Astrocyte of the spinal cord (primary cell): ENCODE measurements at regions not wholly inside any gene's neighbourhood (a gene's known extent, or its start where the extent isn't known, plus 50 kb on each side); places are given as distances from the start of the nearest gene placed in this dataset.

Experiments
- DNase-seq: peaks from one replicate; pipeline ENCODE4 v3.0.0; 2011; ENCODE audit warnings: low read depth, low spot score
- H3K4me3 ChIP-seq: 2 replicates; pipeline ENCODE4 v1.5.1; 2011; ENCODE audit warnings: low read depth, mild to moderate bottlenecking, low read length, moderate library complexity
- CTCF ChIP-seq: IDR thresholded peaks from 2 replicates; pipeline ENCODE4 v1.5.1; 2012; ENCODE audit warnings: low read depth, mild to moderate bottlenecking, low read length, inconsistent platforms
- in situ Hi-C: cut with HindIII; loops from 2 replicates; pipeline ENCODE4 v1.10.0; 2017; ENCODE audit warnings: low sequenced_read_pairs

GRCh38 chr2:150903461-150903860 lies 358.2 kb downstream of the RBM43 start:
- in situ Hi-C loops: no loop called here

GRCh38 chr2:150903055-150903454 lies 358.6 kb downstream of the RBM43 start:
- TF ChIP-seq CTCF: no peak
- no peak for DNase-seq
- no peak overlapping the region for H3K4me3 ChIP-seq
- in situ Hi-C loops: no loop called here

More at GRCh38 chr2:150903461-150903860, 358.2 kb downstream of the RBM43 start:
- H3K4me3 ChIP-seq: no peak overlapping the region
- TF ChIP-seq CTCF: no peak
- no peak for DNase-seq

DNA sequence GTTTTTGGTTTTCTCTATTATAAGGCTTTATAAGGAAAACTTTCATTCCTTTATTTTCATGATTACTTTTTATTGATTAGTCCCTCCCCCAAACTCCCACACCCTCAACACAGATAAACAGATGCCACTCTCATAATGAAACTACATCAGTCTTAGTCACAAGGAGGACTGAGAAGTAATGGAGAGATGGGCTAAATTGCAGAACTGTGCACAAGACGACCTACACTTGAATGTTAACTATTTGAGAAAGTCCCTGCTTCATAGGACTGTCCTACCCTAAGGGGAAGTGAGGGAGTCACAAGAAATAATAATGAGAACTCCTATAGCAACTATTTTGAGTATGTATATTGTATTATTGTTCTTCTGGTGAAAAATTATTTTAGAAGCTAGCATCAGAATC lies 360.8 kb downstream of the RBM43 start:
- TF ChIP-seq CTCF: no peak
- DNase-seq: no peak
- no peak overlapping the region for H3K4me3 ChIP-seq
- in situ Hi-C loops: no loop called here

DNA sequence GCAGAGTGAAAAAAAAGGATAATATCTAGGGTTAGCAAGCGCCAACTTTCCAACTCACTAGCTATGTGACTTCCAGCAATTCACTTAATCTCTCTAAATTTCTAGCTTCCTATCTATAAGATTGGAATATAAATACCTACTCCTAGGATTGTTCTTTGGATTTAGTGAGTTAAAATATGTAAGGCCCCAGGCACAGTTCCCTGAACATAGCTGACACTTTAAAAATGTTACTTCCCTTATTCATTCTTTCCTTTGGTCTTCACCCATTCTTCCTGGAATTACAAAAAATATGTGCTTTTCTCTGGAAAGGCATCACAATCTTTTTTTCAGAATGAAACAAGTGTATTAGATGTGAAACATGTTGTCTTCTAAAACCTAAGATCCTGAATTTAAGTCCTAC lies 365.7 kb downstream of the RBM43 start:
- TF ChIP-seq CTCF: no peak
- in situ Hi-C loops: no loop called here
- H3K4me3 ChIP-seq: no peak overlapping the region
- DNase-seq: no peak

DNA sequence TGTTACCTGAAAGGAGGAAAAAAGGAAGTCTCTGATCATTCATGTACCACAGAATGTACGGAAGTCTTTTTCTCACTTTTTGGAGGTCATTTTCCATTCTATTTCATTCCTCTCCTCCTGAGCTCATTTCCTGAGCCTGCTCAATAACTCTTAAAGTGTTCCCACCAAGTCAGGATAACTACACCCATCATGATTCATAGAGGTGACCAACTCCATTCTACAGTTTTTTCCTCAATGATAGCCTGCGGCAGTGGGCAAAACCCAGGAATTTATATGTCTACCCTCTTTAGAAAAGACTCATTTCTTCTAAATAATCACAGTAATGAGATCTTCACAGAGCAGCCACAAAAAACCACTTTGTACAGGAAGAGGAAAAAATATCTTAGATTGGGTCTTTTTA lies 372.5 kb downstream of the RBM43 start:
- no peak overlapping the region for H3K4me3 ChIP-seq
- in situ Hi-C loops: no loop called here
- no peak for TF ChIP-seq CTCF
- DNase-seq: peak; percentile 17

DNA sequence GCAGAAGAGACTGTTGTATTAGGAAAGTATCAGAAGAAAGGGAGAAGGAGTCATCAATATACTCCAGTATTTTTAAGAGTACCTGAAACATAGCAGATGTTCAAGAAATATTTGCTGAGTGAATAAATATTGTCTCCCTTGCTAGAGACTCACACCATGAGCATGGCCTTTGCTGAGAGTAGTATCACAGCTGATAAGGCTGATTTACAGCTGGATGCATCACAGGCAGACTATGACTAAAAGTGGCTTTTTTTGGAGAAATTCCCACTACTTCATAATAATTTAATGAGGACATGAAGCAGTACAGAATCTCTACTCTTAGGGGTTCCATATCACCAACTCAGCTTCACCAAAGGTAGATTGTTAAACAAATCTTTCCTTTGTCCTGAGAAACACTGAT lies 373.3 kb downstream of the RBM43 start:
- no peak for TF ChIP-seq CTCF
- no peak overlapping the region for H3K4me3 ChIP-seq
- no peak for DNase-seq
- in situ Hi-C loops: no loop called here

DNA sequence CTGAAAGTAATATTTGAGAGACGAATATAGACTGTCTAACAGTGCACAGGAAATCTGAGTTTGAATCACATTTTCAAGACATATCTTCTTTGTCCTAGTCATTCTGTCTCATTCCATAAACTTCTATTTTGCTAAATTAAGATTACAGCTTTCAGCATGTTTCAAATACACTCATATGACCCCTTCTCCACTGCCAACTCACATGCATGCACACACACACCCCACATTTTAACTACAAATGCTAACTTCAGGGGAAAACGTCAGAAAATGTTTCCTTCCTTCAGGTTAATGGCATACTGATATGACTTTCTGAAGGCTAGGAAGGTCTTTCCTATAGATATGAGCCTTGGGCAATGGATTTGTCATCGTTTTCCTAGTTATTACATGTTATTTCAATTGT lies 373.7 kb downstream of the RBM43 start:
- H3K4me3 ChIP-seq: no peak overlapping the region
- no peak for DNase-seq
- in situ Hi-C loops: no loop called here
- no peak for TF ChIP-seq CTCF
